ENCODE measurements at regions not wholly inside any gene's neighbourhood (a gene's known extent, or its start where the extent isn't known, plus 50 kb on each side); places are given as distances from the start of the nearest gene placed in this dataset.

- no peak for TF ChIP-seq TRAFD1 (CRISPR knock-in tag; IDR thresholded peaks at IDR 0.05; ENCODE audit: borderline replicate concordance)
- TF ChIP-seq ZNF138 (CRISPR knock-in tag; IDR thresholded peaks at IDR 0.05; ENCODE audit: low read depth): no peak
- no peak for TF ChIP-seq ZSCAN12 (CRISPR knock-in tag; IDR thresholded peaks at IDR 0.05)
- TF ChIP-seq ZGPAT (CRISPR knock-in tag; IDR thresholded peaks at IDR 0.05): peak; percentile 52; the same call in 1 of the 2 replicates
- no peak for TF ChIP-seq REPIN1 (CRISPR knock-in tag; IDR thresholded peaks at IDR 0.05; ENCODE audit: borderline replicate concordance, low read depth)
- no peak for TF ChIP-seq TFDP2 (CRISPR knock-in tag; IDR thresholded peaks at IDR 0.05)
- no peak for TF ChIP-seq ZNF251 (CRISPR knock-in tag; IDR thresholded peaks at IDR 0.05)
- TF ChIP-seq LRRFIP1 (CRISPR knock-in tag; conservative IDR thresholded peaks at IDR 0.05): no peak
- peak; percentile 58; the same call in 1 of the 2 replicates for TF ChIP-seq KAT8 (CRISPR knock-in tag; IDR thresholded peaks at IDR 0.05)
- no peak for TF ChIP-seq ZNF18 (CRISPR knock-in tag; IDR thresholded peaks at IDR 0.05; ENCODE audit: insufficient replicate concordance)
- TF ChIP-seq ZNF646 (CRISPR knock-in tag; IDR thresholded peaks at IDR 0.05): no peak
These were observed 235.4 kb downstream of the PTPRU start (continued) for GRCh38 chr1:29471487-29472313.
